Mucosa of stomach (tissue), 1 donor: ENCODE measurements at regions not wholly inside any gene's neighbourhood (a gene's known extent, or its start where the extent isn't known, plus 50 kb on each side); places are given as distances from the start of the nearest gene placed in this dataset.

Source experiments
- H3K27me3 ChIP-seq: one replicate; pipeline ENCODE4 v1.7.0; 2013; ENCODE audit warnings: mild to moderate bottlenecking, low read length; ENCODE audit not compliant: control insufficient read depth, insufficient read depth
- H3K36me3 ChIP-seq: one replicate; pipeline ENCODE4 v1.7.0; 2013; ENCODE audit warnings: low read length; ENCODE audit not compliant: control insufficient read depth, insufficient read depth
- H3K4me1 ChIP-seq: one replicate; pipeline ENCODE4 v1.7.0; 2013; ENCODE audit warnings: mild to moderate bottlenecking, low read length; ENCODE audit not compliant: control insufficient read depth, insufficient read depth
- H3K4me3 ChIP-seq: one replicate; pipeline ENCODE4 v1.7.0; 2013; ENCODE audit warnings: low read length
- H3K9ac ChIP-seq: one replicate; pipeline ENCODE4 v1.7.0; 2013; ENCODE audit warnings: mild to moderate bottlenecking, low read length, moderate library complexity
- H3K9me3 ChIP-seq: one replicate; pipeline ENCODE4 v1.7.0; 2013; ENCODE audit warnings: mild to moderate bottlenecking, low read length, moderate library complexity; ENCODE audit not compliant: control insufficient read depth
- donor health status: Pancreatic carcinoma.

DNA sequence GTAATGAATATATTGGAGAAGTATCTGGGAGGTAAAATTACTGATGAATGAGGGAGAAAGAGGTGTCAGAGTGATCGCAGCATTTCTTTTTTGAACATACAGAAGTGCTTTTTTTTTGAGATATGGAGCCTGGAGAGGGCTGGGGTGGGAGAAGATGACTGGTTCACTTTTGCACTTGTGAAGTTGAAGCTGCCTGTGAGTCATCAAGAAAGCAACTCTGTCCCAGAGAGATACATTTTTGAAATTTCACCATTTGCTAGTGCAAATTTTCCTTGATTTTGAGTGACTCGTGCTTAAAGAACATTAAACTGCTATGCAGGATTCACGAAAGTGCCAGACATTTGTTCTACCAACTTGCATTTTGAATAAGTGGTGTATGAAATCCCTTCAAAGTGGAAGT lies 81.8 kb downstream of the ADRA2A start:
- no peaks in the 10 kb centered on the region for H3K36me3 ChIP-seq
- H3K27me3 ChIP-seq, result no peaks in the 10 kb centered on the region
- H3K4me3 ChIP-seq, result no peak overlapping the region
- no peaks in the 10 kb centered on the region for H3K4me1 ChIP-seq
- H3K9me3 ChIP-seq, result no peaks in the 10 kb centered on the region
- no peak overlapping the region for H3K9ac ChIP-seq

DNA sequence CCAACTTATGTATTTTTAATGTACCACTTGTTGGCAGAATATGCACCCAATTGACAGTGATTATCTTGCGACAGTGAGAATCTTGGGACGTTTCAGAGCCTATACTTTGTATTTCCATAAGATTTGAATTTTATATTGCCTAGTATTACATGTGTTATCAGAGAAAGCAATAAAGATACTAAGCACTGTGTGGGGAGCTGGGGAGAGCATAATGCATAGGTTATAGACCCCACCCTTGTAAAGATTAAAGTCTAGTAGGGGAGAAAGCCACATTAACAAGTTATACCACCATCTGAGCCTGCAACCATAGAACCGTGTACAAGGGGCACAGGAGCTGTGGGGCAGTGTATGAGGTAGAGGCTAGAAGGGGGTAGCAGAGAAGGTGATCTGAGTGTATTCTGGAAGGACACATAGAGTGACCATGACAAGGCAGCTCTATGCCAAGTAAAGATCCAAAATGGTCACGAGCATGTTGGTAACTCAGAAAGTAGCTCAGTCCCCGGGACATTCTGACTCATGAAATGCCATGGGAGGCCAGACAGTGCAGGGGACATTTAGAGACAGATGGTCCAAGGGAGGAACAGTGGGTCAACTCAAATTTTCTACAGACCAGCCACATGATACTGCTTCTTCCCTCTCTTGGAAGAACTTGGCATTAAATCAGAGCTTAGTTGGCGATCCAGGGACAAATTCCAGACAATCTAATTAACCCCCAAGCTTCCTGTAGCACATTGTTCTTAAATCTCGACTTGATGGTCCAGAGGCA lies 84.5 kb downstream of the ADRA2A start:
- Histone ChIP-seq H3K4me1 (no peaks in the 10 kb centered on the region), H3K9ac (no peak overlapping the region), H3K4me3 (no peak overlapping the region), H3K27me3 (no peaks in the 10 kb centered on the region), H3K9me3 (no peaks in the 10 kb centered on the region), H3K36me3 (no peaks in the 10 kb centered on the region)

DNA sequence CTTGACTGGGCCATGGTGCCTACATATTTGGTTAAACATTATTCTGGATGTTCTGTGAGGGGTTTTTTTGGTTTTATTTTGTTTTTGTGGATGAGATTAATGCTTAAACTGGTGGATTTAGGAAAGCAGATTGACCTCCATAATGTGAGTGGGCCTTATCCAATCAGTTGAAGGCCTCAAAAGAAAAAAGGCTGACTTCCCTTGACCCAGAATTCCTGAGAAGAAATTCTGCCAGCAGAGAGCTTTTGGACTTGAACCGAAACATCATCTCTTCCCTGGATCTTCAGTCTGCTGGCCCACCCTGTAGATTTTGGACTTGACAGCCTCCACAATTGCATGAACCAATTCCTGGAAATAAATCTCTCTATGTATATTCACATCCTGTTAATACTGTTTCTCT lies 94.4 kb downstream of the ADRA2A start:
- no peaks in the 10 kb centered on the region for H3K27me3 ChIP-seq
- H3K4me1 ChIP-seq, result no peaks in the 10 kb centered on the region
- H3K9ac ChIP-seq, result no peak overlapping the region
- H3K9me3 ChIP-seq, result no peaks in the 10 kb centered on the region
- H3K36me3 ChIP-seq, result no peaks in the 10 kb centered on the region
- no peak overlapping the region for H3K4me3 ChIP-seq

DNA sequence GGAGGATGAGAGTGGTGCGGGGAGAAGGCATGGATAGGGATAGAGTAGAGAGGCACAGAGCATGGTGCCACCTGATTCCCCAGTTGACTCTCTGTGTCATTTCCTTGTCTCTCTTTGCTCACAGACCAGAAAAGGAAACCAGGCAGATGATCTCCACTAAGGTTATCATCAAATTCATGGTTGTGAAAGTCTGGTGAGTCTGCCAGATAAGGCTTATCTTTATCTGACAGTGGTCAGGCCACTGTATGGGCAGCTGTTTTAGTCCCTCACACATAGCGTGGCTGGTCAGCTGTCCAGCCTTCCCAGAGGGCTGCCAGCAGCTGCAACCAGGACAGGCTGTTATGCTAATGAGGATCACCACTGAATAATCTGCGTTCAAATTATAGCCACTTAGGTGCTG lies 99.0 kb downstream of the ADRA2A start:
- no peaks in the 10 kb centered on the region for H3K36me3 ChIP-seq
- H3K4me3 ChIP-seq, result no peak overlapping the region
- H3K9me3 ChIP-seq, result no peaks in the 10 kb centered on the region
- no peak overlapping the region for H3K9ac ChIP-seq
- no peaks in the 10 kb centered on the region for H3K4me1 ChIP-seq
- no peaks in the 10 kb centered on the region for H3K27me3 ChIP-seq

DNA sequence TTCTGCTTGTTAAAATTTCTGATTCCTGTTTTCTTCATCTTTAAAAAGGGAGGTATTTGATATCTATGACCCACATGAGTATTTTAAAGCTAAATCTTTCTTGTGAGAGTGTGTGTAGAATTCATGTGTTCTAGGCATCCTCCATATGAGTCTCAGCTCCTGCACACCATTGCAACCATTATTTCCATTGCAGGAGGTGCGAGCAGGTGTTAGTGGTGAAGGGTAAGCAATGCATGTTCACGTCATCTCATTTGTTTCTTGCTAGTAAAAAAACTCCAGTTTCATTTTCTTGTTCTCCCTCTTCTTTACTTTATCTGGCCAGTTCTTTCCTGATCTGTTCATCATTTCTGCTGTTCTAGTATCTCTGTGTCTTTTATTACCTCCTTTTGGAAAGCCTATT lies 100.5 kb downstream of the ADRA2A start:
- H3K4me3 ChIP-seq, result no peak overlapping the region
- H3K9ac ChIP-seq, result no peak overlapping the region
- no peaks in the 10 kb centered on the region for H3K4me1 ChIP-seq
- no peaks in the 10 kb centered on the region for H3K36me3 ChIP-seq
- H3K9me3 ChIP-seq, result no peaks in the 10 kb centered on the region
- no peaks in the 10 kb centered on the region for H3K27me3 ChIP-seq

DNA sequence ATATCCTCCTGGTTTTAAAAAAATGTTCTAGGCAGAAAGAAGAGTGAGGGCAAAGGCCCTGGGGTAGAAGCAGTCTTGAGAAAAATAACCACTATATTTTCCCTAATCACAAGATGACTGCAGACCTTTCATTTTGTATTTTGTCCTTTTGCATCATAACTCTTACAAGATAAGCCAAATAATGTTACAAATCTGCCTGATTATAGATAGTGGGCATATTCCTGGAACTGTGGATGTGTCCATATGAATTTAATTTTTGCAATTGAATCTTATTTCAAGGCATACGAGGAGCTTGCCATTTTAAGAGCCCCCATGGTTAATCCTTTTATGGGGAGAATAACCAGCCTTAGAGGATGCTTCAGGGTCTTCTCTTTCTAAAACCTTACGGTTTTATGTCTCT lies 102.7 kb downstream of the ADRA2A start:
- Histone ChIP-seq H3K36me3 (no peaks in the 10 kb centered on the region), H3K27me3 (no peaks in the 10 kb centered on the region), H3K4me3 (no peak overlapping the region), H3K9me3 (no peaks in the 10 kb centered on the region), H3K4me1 (no peaks in the 10 kb centered on the region), H3K9ac (no peak overlapping the region)

DNA sequence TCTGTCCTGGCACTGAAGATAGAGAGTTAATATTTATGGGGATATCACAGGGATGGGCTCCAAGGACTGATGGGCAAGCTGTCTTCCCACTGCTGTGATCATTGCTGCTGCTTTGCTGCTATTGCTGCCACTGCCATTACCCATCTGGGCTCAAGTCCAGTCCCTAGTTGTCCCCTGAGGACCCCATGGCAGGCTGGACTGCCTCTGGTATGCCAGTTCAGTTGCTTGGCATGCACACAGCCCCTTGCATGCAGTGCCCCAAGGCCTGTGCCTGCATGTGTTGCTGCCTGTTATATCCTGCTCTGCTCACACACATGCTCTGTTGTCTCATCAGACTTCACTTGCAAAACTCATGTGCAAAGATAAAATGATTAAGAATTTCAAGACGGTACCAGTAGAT lies 109.5 kb downstream of the ADRA2A start:
- no peaks in the 10 kb centered on the region for H3K27me3 ChIP-seq
- no peaks in the 10 kb centered on the region for H3K4me1 ChIP-seq
- H3K4me3 ChIP-seq, result no peak overlapping the region
- H3K36me3 ChIP-seq, result no peaks in the 10 kb centered on the region
- no peaks in the 10 kb centered on the region for H3K9me3 ChIP-seq
- H3K9ac ChIP-seq, result no peak overlapping the region

DNA sequence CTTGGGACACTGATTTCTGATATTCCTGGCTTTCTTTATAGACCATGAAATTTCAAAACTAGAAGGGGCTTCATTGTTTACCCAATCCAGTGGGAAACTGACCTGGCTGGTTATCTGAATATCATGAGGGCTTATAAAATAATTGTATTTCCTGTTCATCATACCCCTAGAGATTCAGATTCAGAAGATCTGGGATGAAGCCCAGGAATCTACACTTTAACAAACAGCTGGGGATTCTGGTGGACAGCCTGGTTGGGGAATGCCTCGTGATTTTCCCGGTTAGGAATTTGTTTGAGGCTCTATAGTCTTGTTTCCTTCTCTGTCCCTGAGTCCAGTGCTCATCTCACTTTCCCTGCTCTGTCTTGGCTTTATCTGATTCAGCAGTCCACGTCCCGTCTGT lies 110.3 kb downstream of the ADRA2A start:
- H3K9me3 ChIP-seq, result no peaks in the 10 kb centered on the region
- no peaks in the 10 kb centered on the region for H3K27me3 ChIP-seq
- no peaks in the 10 kb centered on the region for H3K36me3 ChIP-seq
- H3K9ac ChIP-seq, result no peak overlapping the region
- no peak overlapping the region for H3K4me3 ChIP-seq
- H3K4me1 ChIP-seq, result no peaks in the 10 kb centered on the region

DNA sequence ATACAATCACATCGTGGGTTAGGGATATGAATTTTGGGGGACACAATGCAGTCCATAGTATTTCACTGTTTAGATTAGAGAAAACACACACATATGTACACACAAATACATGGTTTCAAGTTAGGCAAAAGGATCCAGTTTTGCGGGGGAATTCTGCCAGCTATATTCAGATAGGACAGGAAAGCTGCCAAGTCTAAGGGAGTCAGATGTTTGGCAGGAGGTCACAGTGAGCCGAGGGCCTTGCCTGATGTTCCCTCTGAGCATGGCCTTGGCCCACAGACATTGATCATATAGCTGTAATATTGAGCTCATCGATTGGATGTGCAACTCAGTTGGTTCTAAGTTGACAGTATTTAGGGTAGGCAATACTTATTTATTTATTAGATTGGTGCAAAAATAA lies 122.8 kb downstream of the ADRA2A start:
- H3K9me3 ChIP-seq, result no peaks in the 10 kb centered on the region
- no peak overlapping the region for H3K4me3 ChIP-seq
- H3K9ac ChIP-seq, result no peak overlapping the region
- peaks cover 6% of the 10 kb centered on the region for H3K4me1 ChIP-seq
- no peaks in the 10 kb centered on the region for H3K36me3 ChIP-seq
- no peaks in the 10 kb centered on the region for H3K27me3 ChIP-seq

DNA sequence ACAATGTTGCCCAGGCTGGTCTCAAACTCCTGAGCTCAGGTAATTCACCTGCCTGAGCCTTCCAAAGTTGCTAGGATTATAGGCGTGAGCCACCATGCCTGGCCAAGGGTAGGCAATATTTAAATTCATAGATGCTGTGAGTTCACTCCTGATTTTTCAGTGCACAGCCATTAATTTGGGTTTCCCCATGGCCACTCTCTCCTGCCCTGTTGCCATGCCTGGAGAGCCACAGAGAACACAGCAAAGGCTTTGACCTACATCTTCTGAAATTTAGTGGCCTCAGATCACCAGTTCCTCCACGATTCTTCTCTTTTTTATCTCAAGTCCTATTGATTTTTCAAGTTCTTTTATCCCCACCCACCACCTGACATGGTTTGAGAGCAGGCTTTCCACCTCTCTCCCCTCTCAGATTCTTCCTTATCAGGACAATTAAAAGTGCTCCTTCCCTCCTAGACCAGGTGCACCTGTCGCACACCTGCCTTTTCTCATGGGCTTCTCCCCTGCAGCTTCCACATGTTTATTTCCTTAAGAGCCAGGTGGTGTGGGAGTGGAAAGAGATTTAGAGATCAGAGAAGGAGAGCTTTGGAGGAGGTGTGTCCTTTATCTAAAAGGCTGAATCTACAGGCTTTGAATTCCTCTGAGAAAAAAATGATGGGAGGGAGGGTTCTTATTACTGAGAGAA lies 123.8 kb downstream of the ADRA2A start:
- Histone ChIP-seq H3K4me3 (no peak overlapping the region), H3K9ac (no peak overlapping the region), H3K4me1 (peaks cover 6% of the 10 kb centered on the region), H3K27me3 (no peaks in the 10 kb centered on the region), H3K36me3 (no peaks in the 10 kb centered on the region), H3K9me3 (no peaks in the 10 kb centered on the region)

DNA sequence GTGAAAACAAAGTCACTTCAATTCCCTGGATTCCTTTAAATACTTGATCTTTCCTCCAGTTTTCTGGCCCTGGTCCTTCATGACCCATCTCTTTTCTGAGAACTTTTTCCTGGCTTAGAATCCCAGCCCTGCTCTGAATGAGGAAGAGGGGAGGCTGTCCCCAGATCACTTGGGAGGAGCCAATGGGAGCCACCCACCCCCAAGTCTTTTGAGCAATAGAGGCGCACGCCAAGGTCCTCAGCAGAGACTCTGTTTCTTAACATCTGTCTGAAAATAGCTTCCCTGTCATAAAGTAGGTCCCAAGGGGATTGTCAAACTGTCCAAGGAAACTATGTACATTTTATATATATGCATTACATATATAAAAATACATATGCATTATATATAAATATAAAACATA lies 126.8 kb downstream of the ADRA2A start:
- no peak overlapping the region for H3K9ac ChIP-seq
- H3K9me3 ChIP-seq, result no peaks in the 10 kb centered on the region
- no peaks in the 10 kb centered on the region for H3K27me3 ChIP-seq
- H3K4me3 ChIP-seq, result no peak overlapping the region
- H3K36me3 ChIP-seq, result no peaks in the 10 kb centered on the region
- peaks cover 16% of the 10 kb centered on the region for H3K4me1 ChIP-seq

DNA sequence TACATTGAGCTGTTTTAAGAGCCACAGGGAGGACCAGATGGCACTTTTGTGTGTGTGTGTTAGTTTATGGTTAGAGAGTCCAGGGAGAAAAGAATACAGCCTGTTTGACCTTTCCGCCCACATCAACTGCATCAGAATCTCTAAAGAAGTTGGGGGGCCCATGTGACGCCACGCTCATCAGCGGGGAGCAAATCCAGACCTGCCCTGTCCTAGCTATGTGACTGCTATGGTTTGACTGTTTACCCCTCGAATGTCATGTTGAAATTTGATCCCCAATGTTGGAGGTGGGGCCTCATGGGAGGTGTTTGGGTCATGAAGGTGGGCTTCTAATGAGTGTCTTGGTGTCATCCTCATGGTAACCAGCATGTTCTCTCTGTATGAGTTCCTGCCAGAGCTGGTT lies 128.0 kb downstream of the ADRA2A start:
- Histone ChIP-seq H3K9ac (no peak overlapping the region), H3K9me3 (no peaks in the 10 kb centered on the region), H3K36me3 (no peaks in the 10 kb centered on the region), H3K4me3 (no peak overlapping the region), H3K27me3 (no peaks in the 10 kb centered on the region), H3K4me1 (peaks cover 16% of the 10 kb centered on the region)
